OCI-LY3 (cell line): ENCODE measurements at regions not wholly inside any gene's neighbourhood (a gene's known extent, or its start where the extent isn't known, plus 50 kb on each side); places are given as distances from the start of the nearest gene placed in this dataset.

Source experiments
- EZH2phosphoT487 ChIP-seq: fragments of 200-600 bp; shearing (Covaris generic); IDR thresholded peaks from 2 replicates; pipeline ENCODE4 v1.6.1; 2018; ENCODE audit warnings: antibody characterized with exemption, mixed run types, low read depth
- TF ChIP-seq, protein P1 (sequence below): fragments of 200-600, 300-600 bp; sonication (generic); IDR thresholded peaks from 2 replicates; pipeline ENCODE4 v1.5.1; 2014; ENCODE audit warnings: antibody characterized with exemption, low read length, low read depth

GRCh38 chr10:121284936-121285335 is 313.3 kb downstream of the FGFR2 start:
- TF ChIP-seq, protein P1, sequence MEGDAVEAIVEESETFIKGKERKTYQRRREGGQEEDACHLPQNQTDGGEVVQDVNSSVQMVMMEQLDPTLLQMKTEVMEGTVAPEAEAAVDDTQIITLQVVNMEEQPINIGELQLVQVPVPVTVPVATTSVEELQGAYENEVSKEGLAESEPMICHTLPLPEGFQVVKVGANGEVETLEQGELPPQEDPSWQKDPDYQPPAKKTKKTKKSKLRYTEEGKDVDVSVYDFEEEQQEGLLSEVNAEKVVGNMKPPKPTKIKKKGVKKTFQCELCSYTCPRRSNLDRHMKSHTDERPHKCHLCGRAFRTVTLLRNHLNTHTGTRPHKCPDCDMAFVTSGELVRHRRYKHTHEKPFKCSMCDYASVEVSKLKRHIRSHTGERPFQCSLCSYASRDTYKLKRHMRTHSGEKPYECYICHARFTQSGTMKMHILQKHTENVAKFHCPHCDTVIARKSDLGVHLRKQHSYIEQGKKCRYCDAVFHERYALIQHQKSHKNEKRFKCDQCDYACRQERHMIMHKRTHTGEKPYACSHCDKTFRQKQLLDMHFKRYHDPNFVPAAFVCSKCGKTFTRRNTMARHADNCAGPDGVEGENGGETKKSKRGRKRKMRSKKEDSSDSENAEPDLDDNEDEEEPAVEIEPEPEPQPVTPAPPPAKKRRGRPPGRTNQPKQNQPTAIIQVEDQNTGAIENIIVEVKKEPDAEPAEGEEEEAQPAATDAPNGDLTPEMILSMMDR = no peak
- no peak for TF ChIP-seq EZH2phosphoT487
